Duodenal mucosa (tissue), 2 donors: ENCODE measurements at regions not wholly inside any gene's neighbourhood (a gene's known extent, or its start where the extent isn't known, plus 50 kb on each side); places are given as distances from the start of the nearest gene placed in this dataset.

Experiments
- H3K27ac ChIP-seq: one replicate; pipeline ENCODE4 v1.7.0; 2013; ENCODE audit warnings: low read depth, low read length
- H3K27me3 ChIP-seq, 2 donors: one replicate each; pipeline ENCODE4 v1.7.0; 2013; ENCODE audit warnings: low read length in 2 of 2, control low read depth in 1 of 2; ENCODE audit not compliant: insufficient read depth in 2 of 2, control insufficient read depth in 1 of 2
- H3K36me3 ChIP-seq, 2 donors: one replicate each; pipeline ENCODE4 v1.7.0; 2013; ENCODE audit warnings: low read length in 2 of 2, control low read depth in 1 of 2; ENCODE audit not compliant: insufficient read depth in 2 of 2, control insufficient read depth in 1 of 2
- H3K4me1 ChIP-seq, 2 donors: one replicate each; pipeline ENCODE4 v1.7.0; 2013; ENCODE audit warnings: low read length in 2 of 2, control low read depth in 1 of 2; ENCODE audit not compliant: insufficient read depth in 2 of 2, control insufficient read depth in 1 of 2
- H3K4me3 ChIP-seq, 2 donors: one replicate each; pipeline ENCODE4 v1.7.0; 2013; ENCODE audit warnings: low read length in 2 of 2, low read depth in 1 of 2
- H3K9ac ChIP-seq, 2 donors: one replicate each; pipeline ENCODE4 v1.7.0; 2013; ENCODE audit warnings: low read length in 2 of 2, low read depth in 1 of 2
- H3K9me3 ChIP-seq, 2 donors: one replicate each; pipeline ENCODE4 v1.7.0; 2013; ENCODE audit warnings: low read length in 2 of 2, control low read depth in 1 of 2; ENCODE audit not compliant: control insufficient read depth in 1 of 2

GRCh38 chr12:78726854-78727253 lies 137.7 kb upstream of the SYT1 start:
- Histone ChIP-seq H3K9ac (no peak overlapping the region), H3K27me3 (no peaks in the 10 kb centered on the region), H3K4me3 (no peak overlapping the region), H3K9me3 (no peaks in the 10 kb centered on the region), H3K36me3 (no peaks in the 10 kb centered on the region), H3K27ac (no peak overlapping the region), H3K4me1 (no peaks in the 10 kb centered on the region)

GRCh38 chr12:78732481-78732880 lies 132.1 kb upstream of the SYT1 start:
- Histone ChIP-seq H3K4me3 (no peak overlapping the region), H3K4me1 (no peaks in the 10 kb centered on the region), H3K9ac (no peak overlapping the region), H3K27ac (no peak overlapping the region), H3K27me3 (no peaks in the 10 kb centered on the region), H3K9me3 (no peaks in the 10 kb centered on the region), H3K36me3 (no peaks in the 10 kb centered on the region)

- no peaks in the 10 kb centered on the region for H3K4me1 ChIP-seq
- H3K27ac ChIP-seq, result no peak overlapping the region
- no peaks in the 10 kb centered on the region for H3K9me3 ChIP-seq
- H3K36me3 ChIP-seq, result no peaks in the 10 kb centered on the region
- H3K27me3 ChIP-seq, result no peaks in the 10 kb centered on the region
- no peak overlapping the region for H3K4me3 ChIP-seq
- H3K9ac ChIP-seq, result no peak overlapping the region
These were observed 124.9 kb upstream of the SYT1 start for GRCh38 chr12:78739653-78740052.

GRCh38 chr12:78746001-78746400 lies 118.6 kb upstream of the SYT1 start:
- no peaks in the 10 kb centered on the region for H3K9me3 ChIP-seq
- no peaks in the 10 kb centered on the region for H3K27me3 ChIP-seq
- no peaks in the 10 kb centered on the region for H3K4me1 ChIP-seq
- H3K27ac ChIP-seq, result no peak overlapping the region
- no peak overlapping the region for H3K9ac ChIP-seq
- no peak overlapping the region for H3K4me3 ChIP-seq
- no peaks in the 10 kb centered on the region for H3K36me3 ChIP-seq

GRCh38 chr12:78753058-78753457 lies 111.5 kb upstream of the SYT1 start:
- Histone ChIP-seq H3K27me3 (no peaks in the 10 kb centered on the region), H3K9me3 (no peaks in the 10 kb centered on the region), H3K4me1 (no peaks in the 10 kb centered on the region), H3K4me3 (no peak overlapping the region), H3K9ac (no peak overlapping the region), H3K36me3 (no peaks in the 10 kb centered on the region), H3K27ac (no peak overlapping the region)

GRCh38 chr12:78756936-78757335 lies 107.6 kb upstream of the SYT1 start:
- Histone ChIP-seq H3K36me3 (no peaks in the 10 kb centered on the region), H3K4me1 (no peaks in the 10 kb centered on the region), H3K4me3 (no peak overlapping the region), H3K9me3 (no peaks in the 10 kb centered on the region), H3K27me3 (no peaks in the 10 kb centered on the region), H3K27ac (no peak overlapping the region), H3K9ac (no peak overlapping the region)

GRCh38 chr12:78759367-78759766 lies 105.2 kb upstream of the SYT1 start:
- no peaks in the 10 kb centered on the region for H3K36me3 ChIP-seq
- no peak overlapping the region for H3K4me3 ChIP-seq
- H3K4me1 ChIP-seq, result no peaks in the 10 kb centered on the region
- H3K9me3 ChIP-seq, result no peaks in the 10 kb centered on the region
- H3K27me3 ChIP-seq, result no peaks in the 10 kb centered on the region
- H3K27ac ChIP-seq, result no peak overlapping the region
- H3K9ac ChIP-seq, result no peak overlapping the region

- no peaks in the 10 kb centered on the region for H3K36me3 ChIP-seq
These were observed 103.7 kb upstream of the SYT1 start for GRCh38 chr12:78760906-78761305.

GRCh38 chr12:78764913-78765312 lies 99.7 kb upstream of the SYT1 start:
- Histone ChIP-seq H3K9me3 (no peaks in the 10 kb centered on the region), H3K4me3 (no peak overlapping the region), H3K36me3 (no peaks in the 10 kb centered on the region), H3K4me1 (no peaks in the 10 kb centered on the region), H3K9ac (no peak overlapping the region), H3K27me3 (no peaks in the 10 kb centered on the region), H3K27ac (no peak overlapping the region)

More at GRCh38 chr12:78760906-78761305, 103.7 kb upstream of the SYT1 start:
- Histone ChIP-seq H3K4me3 (no peak overlapping the region), H3K27ac (no peak overlapping the region), H3K9me3 (no peaks in the 10 kb centered on the region), H3K9ac (no peak overlapping the region), H3K4me1 (no peaks in the 10 kb centered on the region), H3K27me3 (no peaks in the 10 kb centered on the region)

GRCh38 chr12:78767264-78767981 lies 97.2 kb upstream of the SYT1 start:
- Histone ChIP-seq H3K4me1 (no peaks in the 10 kb centered on the region), H3K9me3 (no peaks in the 10 kb centered on the region), H3K27me3 (no peaks in the 10 kb centered on the region), H3K27ac (no peak overlapping the region), H3K9ac (no peak overlapping the region), H3K4me3 (no peak overlapping the region), H3K36me3 (no peaks in the 10 kb centered on the region)

- Histone ChIP-seq H3K4me3 (no peak overlapping the region), H3K9ac (no peak overlapping the region), H3K36me3 (no peaks in the 10 kb centered on the region), H3K27me3 (no peaks in the 10 kb centered on the region), H3K27ac (no peak overlapping the region), H3K9me3 (no peaks in the 10 kb centered on the region), H3K4me1 (no peaks in the 10 kb centered on the region)
These were observed 86.2 kb upstream of the SYT1 start for GRCh38 chr12:78778339-78778738.
